IPS-20b (cell line): ENCODE measurements at regions not wholly inside any gene's neighbourhood (a gene's known extent, or its start where the extent isn't known, plus 50 kb on each side); places are given as distances from the start of the nearest gene placed in this dataset.
"Not testable (repeated sequence)": the region's sequence is repeated elsewhere in the genome, so short reads cannot be mapped to it uniquely, and the experiment has no call there.

Experiments
- H3K27ac ChIP-seq: one replicate; pipeline ENCODE4 v1.5.1; 2013; ENCODE audit warnings: low read length
- H3K27me3 ChIP-seq: 2 replicates; pipeline ENCODE4 v1.6.1; 2013; ENCODE audit warnings: mild to moderate bottlenecking, low read length, inconsistent platforms; ENCODE audit not compliant: insufficient read depth
- H3K36me3 ChIP-seq: 2 replicates; pipeline ENCODE4 v1.6.1; 2013; ENCODE audit warnings: low read depth, mild to moderate bottlenecking, inconsistent platforms, low read length, moderate library complexity; ENCODE audit not compliant: insufficient read depth
- H3K4me1 ChIP-seq: 2 replicates; pipeline ENCODE4 v1.6.1; 2013; ENCODE audit warnings: mild to moderate bottlenecking, control low read depth, inconsistent platforms, low read length, moderate library complexity; ENCODE audit not compliant: insufficient read depth
- H3K4me3 ChIP-seq: 2 replicates; pipeline ENCODE4 v1.5.1; 2013; ENCODE audit warnings: mild to moderate bottlenecking, low read length, inconsistent platforms
- H3K9ac ChIP-seq: 2 replicates; pipeline ENCODE4 v1.6.1; 2013; ENCODE audit warnings: low read depth, mild to moderate bottlenecking, inconsistent platforms, low read length, moderate library complexity
- H3K9me3 ChIP-seq: 2 replicates; pipeline ENCODE4 v1.6.1; 2013; ENCODE audit warnings: mild to moderate bottlenecking, low read depth, low read length, inconsistent platforms; ENCODE audit not compliant: insufficient read depth

DNA sequence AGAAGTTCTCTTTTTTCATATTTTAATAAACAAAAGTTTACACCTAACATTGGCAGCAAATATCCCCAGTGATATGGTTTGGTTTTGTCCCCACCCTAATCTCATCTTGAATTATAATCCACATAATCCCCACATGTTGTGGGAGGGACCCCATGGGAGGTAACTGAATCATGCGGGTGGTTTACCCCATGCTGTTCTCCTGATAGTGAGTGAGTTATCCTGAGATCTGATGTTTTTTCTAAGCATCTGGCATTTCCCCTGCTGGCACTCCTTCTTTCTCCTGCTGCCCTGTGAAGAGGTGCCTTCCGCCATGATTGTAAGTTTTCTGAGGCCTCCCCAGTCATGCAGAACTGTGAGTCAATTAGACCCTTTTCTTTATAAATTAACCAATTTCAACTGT, 214.7 kb downstream of the SLITRK1 start:
- H3K27ac ChIP-seq, result no peak overlapping the region
- H3K27me3 ChIP-seq, result no peaks in the 10 kb centered on the region

DNA sequence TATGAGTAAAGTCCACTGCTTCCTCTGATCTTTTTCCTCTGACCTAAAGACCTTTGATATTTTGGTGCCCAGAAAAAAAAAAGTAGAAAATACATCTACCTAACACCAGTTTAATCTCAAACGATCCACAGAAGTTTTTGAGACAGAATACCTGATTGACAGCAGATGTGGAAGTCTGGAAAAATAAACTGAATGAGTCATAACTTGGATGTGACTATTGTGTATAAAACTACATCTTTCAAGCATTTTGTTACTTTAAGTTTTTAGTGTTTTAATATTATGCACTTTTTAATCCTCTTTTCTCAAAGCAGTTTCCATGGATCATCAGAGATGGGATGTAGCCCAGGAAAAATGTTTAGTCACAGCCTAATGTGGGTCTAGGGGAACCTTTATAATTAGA, 216.1 kb downstream of the SLITRK1 start:
- Histone ChIP-seq H3K9ac (no peak overlapping the region), H3K4me1 (no peaks in the 10 kb centered on the region; the same call in 1 of the 2 replicates)

More for the DNA sequence above, 214.7 kb downstream of the SLITRK1 start:
- no peaks in the 10 kb centered on the region for H3K36me3 ChIP-seq
- H3K9ac ChIP-seq, result no peak overlapping the region
- no peak overlapping the region for H3K4me3 ChIP-seq
- H3K4me1 ChIP-seq, result no peaks in the 10 kb centered on the region; the same call in 1 of the 2 replicates
- peaks cover 5% of the 10 kb centered on the region; the same call in 1 of the 2 replicates for H3K9me3 ChIP-seq

DNA sequence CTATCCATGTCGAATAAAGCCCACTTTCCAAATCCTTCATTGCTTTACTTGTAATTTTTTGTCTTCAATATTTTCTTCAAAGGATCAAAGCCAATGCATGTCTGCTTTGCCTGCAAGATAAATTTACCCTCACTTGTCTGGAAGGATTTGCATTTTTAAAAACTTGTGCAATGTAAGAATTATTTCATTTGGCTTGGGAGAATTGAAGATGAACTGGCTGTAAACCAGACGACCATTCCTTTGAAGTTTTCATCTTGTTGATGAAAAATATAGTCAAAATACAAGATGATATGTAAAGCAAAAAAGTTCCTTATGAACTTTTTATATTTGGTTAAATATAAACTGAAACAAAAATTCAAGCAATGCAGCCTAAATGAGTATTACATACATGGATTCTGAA, 225.0 kb downstream of the SLITRK1 start:
- H3K4me1 ChIP-seq, result no peaks in the 10 kb centered on the region
- H3K27me3 ChIP-seq, result no peaks in the 10 kb centered on the region
- no peak overlapping the region for H3K27ac ChIP-seq
- H3K36me3 ChIP-seq, result no peaks in the 10 kb centered on the region
- H3K9me3 ChIP-seq, result no peaks in the 10 kb centered on the region
- no peak overlapping the region for H3K9ac ChIP-seq
- H3K4me3 ChIP-seq, result no peak overlapping the region

More for the DNA sequence above, 216.1 kb downstream of the SLITRK1 start:
- Histone ChIP-seq H3K36me3 (no peaks in the 10 kb centered on the region), H3K9me3 (peaks cover 5% of the 10 kb centered on the region; the same call in 1 of the 2 replicates), H3K4me3 (no peak overlapping the region), H3K27me3 (no peaks in the 10 kb centered on the region), H3K27ac (no peak overlapping the region)

DNA sequence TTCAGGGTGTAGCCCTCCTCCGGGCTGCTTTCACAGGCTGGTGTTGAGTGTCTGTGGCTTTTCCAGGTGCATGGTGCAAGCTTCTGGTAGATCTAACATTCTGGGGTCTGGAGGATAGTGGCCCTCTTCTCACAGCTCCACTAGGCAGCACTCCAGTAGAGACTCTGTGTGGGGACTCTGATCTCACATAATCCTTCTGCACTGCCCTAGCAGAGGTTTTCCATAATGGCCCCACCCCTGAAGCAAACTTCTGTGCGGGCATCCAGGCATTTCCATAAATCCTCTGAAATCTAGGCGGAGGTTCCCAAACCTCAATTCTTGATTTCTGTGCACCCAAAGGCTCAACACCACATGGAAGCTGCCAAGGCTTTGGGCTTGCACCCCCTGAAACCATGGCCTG, 239.7 kb downstream of the SLITRK1 start:
- H3K9ac ChIP-seq, H3K27me3 ChIP-seq, H3K4me3 ChIP-seq, H3K36me3 ChIP-seq, H3K4me1 ChIP-seq, H3K27ac ChIP-seq: not testable (repeated sequence)
- H3K9me3 ChIP-seq, result peaks cover 15% of the 10 kb centered on the region

DNA sequence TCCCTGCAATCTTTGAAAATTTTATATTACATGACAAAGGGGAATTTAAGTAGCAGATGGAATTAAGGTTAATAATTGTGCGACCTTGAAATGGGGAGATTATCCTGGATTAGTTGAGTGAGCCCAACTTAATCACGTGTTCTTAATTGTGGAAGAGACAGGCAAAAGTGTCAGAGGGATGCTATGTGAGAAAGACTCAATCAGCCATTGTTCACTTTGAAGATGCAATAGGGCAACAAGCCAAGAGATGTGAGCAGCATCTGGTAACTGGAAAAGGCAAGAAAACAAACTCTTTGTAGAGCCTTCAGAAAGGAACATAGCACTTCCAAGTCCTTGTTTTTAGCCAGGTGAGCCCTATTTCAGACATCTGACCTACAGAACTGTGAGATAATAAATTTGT, 247.7 kb downstream of the SLITRK1 start:
- no peak overlapping the region for H3K9ac ChIP-seq
- H3K27me3 ChIP-seq, result no peaks in the 10 kb centered on the region
- H3K4me3 ChIP-seq, result no peak overlapping the region
- 0 out of 2 replicates have a peak, but pooled peaks cover under 1% of the 10 kb centered on the region for H3K9me3 ChIP-seq
- no peaks in the 10 kb centered on the region for H3K4me1 ChIP-seq
- H3K36me3 ChIP-seq, result no peaks in the 10 kb centered on the region
- H3K27ac ChIP-seq, result no peak overlapping the region

DNA sequence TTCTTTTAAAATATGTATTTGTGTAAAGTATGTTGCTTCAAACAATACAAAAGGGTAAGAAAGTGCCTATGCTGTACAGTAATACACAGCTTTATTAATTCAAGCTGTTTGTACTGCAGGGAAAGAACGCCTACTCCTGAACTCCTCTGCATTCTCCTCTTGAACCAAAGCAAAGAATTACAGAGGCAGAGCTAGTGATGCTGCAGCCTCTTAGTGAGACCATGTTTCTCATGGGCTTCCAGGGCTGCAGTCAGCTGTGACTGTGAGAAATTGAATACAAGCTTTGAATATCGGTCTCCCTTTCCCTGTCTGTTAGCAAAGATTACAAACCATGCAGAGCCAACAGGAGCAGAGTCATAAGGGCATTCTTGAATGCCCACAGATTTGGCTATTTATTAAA, 248.5 kb downstream of the SLITRK1 start:
- H3K27ac ChIP-seq, result no peak overlapping the region
- H3K27me3 ChIP-seq, result no peaks in the 10 kb centered on the region
- H3K36me3 ChIP-seq, result no peaks in the 10 kb centered on the region
- no peak overlapping the region for H3K4me3 ChIP-seq
- no peak overlapping the region for H3K9ac ChIP-seq
- H3K4me1 ChIP-seq, result no peaks in the 10 kb centered on the region
- no peaks in the 10 kb centered on the region for H3K9me3 ChIP-seq

DNA sequence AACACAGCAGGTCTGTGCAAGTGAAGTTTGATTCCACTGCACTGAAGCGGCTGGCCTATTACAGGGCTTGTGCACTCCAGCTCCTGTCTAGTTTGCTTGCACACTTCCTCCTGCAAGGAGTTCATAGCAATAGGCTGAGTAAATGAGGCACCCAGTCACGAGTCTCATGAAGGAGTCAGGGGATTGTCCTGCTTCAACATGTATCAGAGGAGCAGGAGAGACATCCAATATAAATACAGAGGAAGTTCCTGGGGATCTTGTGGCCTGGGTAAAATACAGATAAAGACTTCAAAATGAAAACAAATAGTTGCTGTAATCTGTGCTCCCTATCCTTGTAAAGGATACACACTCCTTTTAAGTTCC, 259.9 kb downstream of the SLITRK1 start:
- Histone ChIP-seq H3K36me3 (no peaks in the 10 kb centered on the region), H3K4me3 (no peak overlapping the region), H3K27ac (no peak overlapping the region), H3K4me1 (no peaks in the 10 kb centered on the region), H3K9ac (no peak overlapping the region), H3K9me3 (no peaks in the 10 kb centered on the region), H3K27me3 (no peaks in the 10 kb centered on the region)

DNA sequence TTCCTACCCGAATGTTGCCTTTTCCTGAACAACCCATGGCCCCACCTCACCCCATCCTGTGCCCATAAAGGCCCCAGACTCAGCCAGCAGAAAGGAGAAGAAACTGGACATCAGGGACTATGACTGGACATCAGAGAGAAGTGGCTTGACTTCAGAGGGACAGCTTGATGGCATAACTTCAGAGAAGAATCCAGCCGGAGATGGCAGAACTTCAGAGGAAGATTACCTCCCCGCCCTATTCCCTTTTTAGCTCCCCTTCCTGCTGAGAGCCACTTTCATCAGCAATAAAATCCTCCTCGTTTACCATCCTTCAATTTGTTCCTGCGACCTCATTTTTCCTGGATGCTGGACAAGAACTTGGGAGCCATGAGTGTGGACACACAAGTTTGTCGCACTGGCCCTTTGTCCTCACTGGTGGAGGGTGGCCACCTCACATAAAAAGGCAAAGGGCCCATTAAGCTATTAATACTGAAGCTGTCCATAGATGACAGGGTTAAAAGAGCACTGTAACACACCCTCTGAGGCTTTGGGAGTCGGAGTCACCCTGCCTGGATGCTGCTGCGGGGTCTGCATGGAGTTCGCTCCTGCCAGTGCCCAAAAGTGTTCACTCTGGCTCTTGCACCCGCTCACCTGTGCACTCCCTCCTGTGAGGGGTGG, 260.4 kb downstream of the SLITRK1 start:
- no peak overlapping the region for H3K9ac ChIP-seq
- H3K36me3 ChIP-seq, result no peaks in the 10 kb centered on the region
- no peaks in the 10 kb centered on the region for H3K27me3 ChIP-seq
- H3K4me3 ChIP-seq, result no peak overlapping the region
- no peaks in the 10 kb centered on the region for H3K9me3 ChIP-seq
- H3K27ac ChIP-seq, result no peak overlapping the region
- no peaks in the 10 kb centered on the region for H3K4me1 ChIP-seq

DNA sequence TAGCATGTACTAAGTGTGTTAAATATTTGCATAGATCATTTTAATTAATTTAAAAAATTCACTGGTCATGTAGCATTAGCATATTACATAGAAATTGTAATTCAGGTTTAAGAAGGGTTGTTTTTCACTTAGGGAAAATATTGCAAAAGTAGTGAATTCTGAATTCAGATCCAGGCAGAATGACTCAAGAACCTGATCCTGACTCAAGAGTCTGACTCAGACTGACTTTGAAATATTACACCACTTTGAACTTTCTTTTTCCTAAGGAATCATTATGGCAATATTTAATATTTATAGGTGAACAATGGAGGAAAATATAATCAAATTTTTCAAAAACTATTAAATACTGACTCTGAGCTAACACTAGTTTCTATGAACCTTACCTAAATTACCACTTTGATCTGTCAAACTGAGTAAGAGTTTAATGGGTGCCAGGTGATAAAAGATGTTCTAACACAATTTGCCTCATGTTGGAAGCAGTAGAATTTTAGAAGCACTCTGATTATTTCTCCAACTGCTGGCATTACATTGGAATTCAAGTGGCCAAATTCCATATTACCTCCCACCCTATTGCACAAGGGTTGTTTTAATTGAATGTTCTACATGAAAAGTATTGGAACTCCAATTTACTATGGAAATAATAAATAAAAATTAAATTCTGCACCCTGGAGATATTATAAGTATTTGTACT, 261.6 kb downstream of the SLITRK1 start:
- no peak overlapping the region for H3K27ac ChIP-seq
- no peaks in the 10 kb centered on the region for H3K9me3 ChIP-seq
- H3K4me1 ChIP-seq, result no peaks in the 10 kb centered on the region
- no peak overlapping the region for H3K9ac ChIP-seq
- no peaks in the 10 kb centered on the region for H3K27me3 ChIP-seq
- H3K4me3 ChIP-seq, result no peak overlapping the region
- H3K36me3 ChIP-seq, result no peaks in the 10 kb centered on the region

DNA sequence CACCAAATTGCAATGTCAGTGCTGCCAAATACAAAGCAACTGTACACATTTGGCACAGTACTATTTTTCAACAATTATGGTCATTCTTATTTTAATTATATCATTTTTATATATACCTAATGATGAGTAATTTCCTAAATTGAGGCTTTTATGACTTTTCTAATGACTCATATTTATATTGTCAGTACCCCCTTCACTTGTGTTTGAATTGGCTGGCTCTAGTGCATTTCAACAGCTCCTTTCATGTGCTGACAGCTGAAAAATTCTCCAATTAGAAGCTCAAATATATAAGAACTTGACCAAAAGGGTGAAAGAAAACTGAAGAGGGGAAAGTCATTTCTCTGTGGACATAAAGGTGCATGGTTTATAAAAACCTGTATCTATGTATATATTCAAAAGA, 263.3 kb downstream of the SLITRK1 start:
- H3K4me3 ChIP-seq, result no peak overlapping the region
- no peaks in the 10 kb centered on the region for H3K4me1 ChIP-seq
- no peak overlapping the region for H3K27ac ChIP-seq
- no peak overlapping the region for H3K9ac ChIP-seq
- peaks cover 3% of the 10 kb centered on the region; the same call in 1 of the 2 replicates for H3K9me3 ChIP-seq
- H3K27me3 ChIP-seq, result no peaks in the 10 kb centered on the region
- no peaks in the 10 kb centered on the region for H3K36me3 ChIP-seq

DNA sequence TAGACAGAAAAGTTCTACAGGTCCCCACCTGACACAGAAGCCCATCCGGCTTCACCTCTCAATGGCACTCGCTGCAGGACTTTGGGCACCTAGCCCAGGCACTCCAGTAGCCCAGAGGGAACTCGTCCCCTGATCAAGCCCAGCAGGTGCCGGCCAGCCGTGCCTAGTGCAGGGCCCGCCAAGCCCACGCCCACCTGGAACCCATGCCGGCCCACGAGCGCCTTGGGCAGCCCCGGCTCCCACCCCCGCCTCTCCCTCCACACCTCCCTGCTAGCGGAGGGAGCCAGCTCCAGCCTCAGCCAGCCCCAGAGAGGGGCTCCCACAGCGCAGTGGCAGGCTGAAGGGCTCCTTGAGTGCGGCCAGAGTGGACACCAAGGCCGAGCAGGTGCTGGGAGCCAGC, 268.8 kb downstream of the SLITRK1 start:
- no peaks in the 10 kb centered on the region for H3K27me3 ChIP-seq
- H3K4me1 ChIP-seq, result no peaks in the 10 kb centered on the region
- no peak overlapping the region for H3K27ac ChIP-seq
- peaks cover 12% of the 10 kb centered on the region for H3K9me3 ChIP-seq
- H3K36me3 ChIP-seq, result no peaks in the 10 kb centered on the region
- no peak overlapping the region for H3K9ac ChIP-seq
- no peak overlapping the region for H3K4me3 ChIP-seq

DNA sequence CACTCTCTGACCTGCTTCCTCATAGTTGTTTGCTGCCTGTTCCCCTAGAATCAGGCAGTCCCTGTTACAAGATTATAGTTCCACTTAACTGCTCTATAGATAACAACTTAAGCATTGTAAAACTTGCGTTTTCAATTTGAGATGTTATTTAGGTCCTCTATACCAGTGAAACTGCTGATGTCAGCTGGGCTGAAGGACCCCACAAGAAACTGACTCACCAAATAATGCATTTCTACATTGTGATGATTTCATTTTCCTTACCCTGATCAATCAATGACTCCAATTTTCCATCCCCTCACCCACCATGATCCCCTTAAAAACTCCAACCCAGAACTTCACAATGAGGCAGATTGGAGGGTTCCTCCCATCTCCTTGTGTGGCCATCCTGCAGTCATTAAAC, 280.7 kb downstream of the SLITRK1 start:
- Histone ChIP-seq H3K9ac (no peak overlapping the region), H3K27ac (no peak overlapping the region), H3K36me3 (no peaks in the 10 kb centered on the region), H3K27me3 (no peaks in the 10 kb centered on the region), H3K9me3 (no peaks in the 10 kb centered on the region), H3K4me1 (no peaks in the 10 kb centered on the region), H3K4me3 (no peak overlapping the region)
